GM18499 (cell line): ENCODE measurements at regions not wholly inside any gene's neighbourhood (a gene's known extent, or its start where the extent isn't known, plus 50 kb on each side); places are given as distances from the start of the nearest gene placed in this dataset.

Experiments
- ATAC-seq: cut with Tn5 transposase; IDR thresholded peaks from one replicate; pipeline ENCODE4 v1.9.1; 2021; ENCODE audit warnings: moderate number of reproducible peaks; ENCODE audit not compliant: insufficient read depth, unreplicated experiment

- no peak for ATAC-seq
Measured at GRCh38 chr3:31265646-31266428, 266.9 kb upstream of the STT3B start.

GRCh38 chr3:31268868-31269267 lies 263.9 kb upstream of the STT3B start:
- ATAC-seq, result no peak

- ATAC-seq, result no peak
Measured at GRCh38 chr3:31270010-31270409, 262.7 kb upstream of the STT3B start.

GRCh38 chr3:31274326-31275024 lies 258.2 kb upstream of the STT3B start:
- no peak for ATAC-seq

- ATAC-seq, result no peak
Measured at GRCh38 chr3:31275038-31275572, 257.6 kb upstream of the STT3B start.

GRCh38 chr3:31275583-31275982 lies 257.1 kb upstream of the STT3B start:
- no peak for ATAC-seq

- ATAC-seq, result no peak
Measured at GRCh38 chr3:31277582-31277981, 255.1 kb upstream of the STT3B start.

- no peak for ATAC-seq
Measured at GRCh38 chr3:31278532-31278931, 254.2 kb upstream of the STT3B start.

- ATAC-seq, result no peak
Measured at GRCh38 chr3:31284776-31285175, 247.9 kb upstream of the STT3B start.

GRCh38 chr3:31285833-31286486 lies 246.8 kb upstream of the STT3B start:
- no peak for ATAC-seq

- no peak for ATAC-seq
Measured at GRCh38 chr3:31288224-31288623, 244.5 kb upstream of the STT3B start.

GRCh38 chr3:31288641-31289100 lies 244.1 kb upstream of the STT3B start:
- ATAC-seq, result no peak

- no peak for ATAC-seq
Measured at GRCh38 chr3:31289584-31289983, 243.1 kb upstream of the STT3B start.

- ATAC-seq, result no peak
Measured at GRCh38 chr3:31290046-31290445, 242.7 kb upstream of the STT3B start.

- ATAC-seq, result no peak
Measured at GRCh38 chr3:31291818-31292217, 240.9 kb upstream of the STT3B start.

- no peak for ATAC-seq
Measured at GRCh38 chr3:31294430-31295149, 238.1 kb upstream of the STT3B start.

- no peak for ATAC-seq
Measured at GRCh38 chr3:31295150-31295765, 237.5 kb upstream of the STT3B start.

GRCh38 chr3:31297726-31298298 lies 234.9 kb upstream of the STT3B start:
- ATAC-seq, result no peak
